Osteocyte (in vitro differentiated cells): ENCODE measurements at regions not wholly inside any gene's neighbourhood (a gene's known extent, or its start where the extent isn't known, plus 50 kb on each side); places are given as distances from the start of the nearest gene placed in this dataset.

Source experiments
- DNase-seq: peaks from one replicate; pipeline ENCODE4 v3.0.0; 2021; ENCODE audit warnings: mixed read lengths; ENCODE audit not compliant: unreplicated experiment; ENCODE audit errors: extremely low spot score
- H3K27ac Mint-ChIP-seq: one replicate; pipeline ENCODE4 v1.8.0; 2021; ENCODE audit warnings: mild to moderate bottlenecking, mixed read lengths; ENCODE audit not compliant: unreplicated experiment
- H3K27me3 Mint-ChIP-seq: one replicate; pipeline ENCODE4 v1.8.0; 2021; ENCODE audit warnings: mixed read lengths; ENCODE audit not compliant: unreplicated experiment
- H3K36me3 Mint-ChIP-seq: one replicate; pipeline ENCODE4 v1.8.0; 2021; ENCODE audit warnings: mixed read lengths; ENCODE audit not compliant: unreplicated experiment
- H3K4me1 Mint-ChIP-seq: one replicate; pipeline ENCODE4 v1.8.0; 2021; ENCODE audit warnings: mixed read lengths; ENCODE audit not compliant: unreplicated experiment
- H3K4me3 Mint-ChIP-seq: one replicate; pipeline ENCODE4 v1.8.0; 2021; ENCODE audit warnings: mild to moderate bottlenecking, moderate library complexity, mixed read lengths; ENCODE audit not compliant: unreplicated experiment
- H3K9me3 Mint-ChIP-seq: one replicate; pipeline ENCODE4 v1.8.0; 2021; ENCODE audit warnings: mixed read lengths; ENCODE audit not compliant: unreplicated experiment
- CTCF ChIP-seq: fragments of 200-600 bp; sonication (generic); IDR thresholded peaks from 2 replicates; pipeline ENCODE4 v1.5.0; 2021; ENCODE audit warnings: antibody characterized with exemption, mild to moderate bottlenecking, moderate library complexity

- H3K4me3 Mint-ChIP-seq, result no peak overlapping the region
- no peak for DNase-seq
- no peaks in the 10 kb centered on the region for H3K4me1 Mint-ChIP-seq
- H3K36me3 Mint-ChIP-seq, result no peaks in the 10 kb centered on the region
- no peaks in the 10 kb centered on the region for H3K27me3 Mint-ChIP-seq
- H3K27ac Mint-ChIP-seq, result no peak overlapping the region
- TF ChIP-seq CTCF, result no peak
- H3K9me3 Mint-ChIP-seq, result no peaks in the 10 kb centered on the region
These were observed 335.8 kb upstream of the KIF2A start for GRCh38 chr5:61970218-61970617.

- H3K4me3 Mint-ChIP-seq, result no peak overlapping the region
- no peaks in the 10 kb centered on the region for H3K27me3 Mint-ChIP-seq
- no peaks in the 10 kb centered on the region for H3K4me1 Mint-ChIP-seq
- H3K9me3 Mint-ChIP-seq, result no peaks in the 10 kb centered on the region
- no peak for DNase-seq
- H3K36me3 Mint-ChIP-seq, result no peaks in the 10 kb centered on the region
- no peak for TF ChIP-seq CTCF
- no peak overlapping the region for H3K27ac Mint-ChIP-seq
These were observed 331.3 kb upstream of the KIF2A start for GRCh38 chr5:61974680-61975079.

- H3K27me3 Mint-ChIP-seq, result peaks cover 3% of the 10 kb centered on the region
- H3K36me3 Mint-ChIP-seq, result no peaks in the 10 kb centered on the region
- H3K4me1 Mint-ChIP-seq, result no peaks in the 10 kb centered on the region
- H3K27ac Mint-ChIP-seq, result no peak overlapping the region
- H3K9me3 Mint-ChIP-seq, result peaks cover 3% of the 10 kb centered on the region
- no peak overlapping the region for H3K4me3 Mint-ChIP-seq
- no peak for DNase-seq
- TF ChIP-seq CTCF, result no peak
These were observed 324.1 kb upstream of the KIF2A start for GRCh38 chr5:61981886-61982285.

- peaks cover 5% of the 10 kb centered on the region for H3K9me3 Mint-ChIP-seq
- no peak overlapping the region for H3K27ac Mint-ChIP-seq
- no peak for DNase-seq
- peaks cover 61% of the 10 kb centered on the region for H3K4me1 Mint-ChIP-seq
- H3K27me3 Mint-ChIP-seq, result no peaks in the 10 kb centered on the region
- no peaks in the 10 kb centered on the region for H3K36me3 Mint-ChIP-seq
- no peak for TF ChIP-seq CTCF
- H3K4me3 Mint-ChIP-seq, result no peak overlapping the region
These were observed 314.6 kb upstream of the KIF2A start for GRCh38 chr5:61991430-61991829.

GRCh38 chr5:61991866-61992265 lies 314.1 kb upstream of the KIF2A start:
- peaks cover 65% of the 10 kb centered on the region for H3K4me1 Mint-ChIP-seq
- no peak for DNase-seq
- H3K4me3 Mint-ChIP-seq, result no peak overlapping the region
- H3K9me3 Mint-ChIP-seq, result peaks cover 5% of the 10 kb centered on the region
- H3K27me3 Mint-ChIP-seq, result no peaks in the 10 kb centered on the region
- H3K36me3 Mint-ChIP-seq, result no peaks in the 10 kb centered on the region
- H3K27ac Mint-ChIP-seq, result no peak overlapping the region
- no peak for TF ChIP-seq CTCF
